GM19467 (cell line): ENCODE measurements at regions not wholly inside any gene's neighbourhood (a gene's known extent, or its start where the extent isn't known, plus 50 kb on each side); places are given as distances from the start of the nearest gene placed in this dataset.
"Not testable (repeated sequence)": the region's sequence is repeated elsewhere in the genome, so short reads cannot be mapped to it uniquely, and the experiment has no call there.

Experiments used
- ATAC-seq: cut with Tn5 transposase; IDR thresholded peaks from one replicate; pipeline ENCODE4 v1.9.1; 2021; ENCODE audit warnings: mild to moderate bottlenecking, moderate library complexity; ENCODE audit not compliant: unreplicated experiment

DNA sequence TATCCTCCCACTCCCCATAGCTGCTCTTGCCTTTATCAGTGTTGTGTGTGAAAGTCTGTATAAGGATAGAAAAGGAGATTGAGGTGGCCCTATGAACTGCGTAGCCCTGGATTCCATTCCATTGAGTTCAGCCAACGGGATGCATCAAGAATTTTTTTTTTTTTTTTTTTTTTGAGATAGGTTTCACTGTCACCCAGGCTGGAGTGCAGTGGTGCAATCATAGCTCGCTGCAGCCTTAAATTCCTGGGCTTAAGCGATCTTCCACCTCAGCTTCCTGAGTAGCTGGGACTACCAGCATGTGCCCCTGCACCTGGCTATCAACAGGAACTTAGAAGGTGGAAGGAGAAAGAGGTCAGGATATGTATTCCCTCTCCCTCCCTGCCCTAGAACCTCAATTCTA lies 187.2 kb upstream of the SPRY1 start:
- ATAC-seq: no peak

- ATAC-seq: no peak
These were observed 181.1 kb upstream of the SPRY1 start for GRCh38 chr4:123215536-123215935.

- ATAC-seq: no peak
These were observed 180.1 kb upstream of the SPRY1 start for GRCh38 chr4:123216543-123216942.

- ATAC-seq: no peak
These were observed 179.6 kb upstream of the SPRY1 start for GRCh38 chr4:123216946-123217345.

GRCh38 chr4:123217664-123218063 lies 178.9 kb upstream of the SPRY1 start:
- ATAC-seq: no peak

DNA sequence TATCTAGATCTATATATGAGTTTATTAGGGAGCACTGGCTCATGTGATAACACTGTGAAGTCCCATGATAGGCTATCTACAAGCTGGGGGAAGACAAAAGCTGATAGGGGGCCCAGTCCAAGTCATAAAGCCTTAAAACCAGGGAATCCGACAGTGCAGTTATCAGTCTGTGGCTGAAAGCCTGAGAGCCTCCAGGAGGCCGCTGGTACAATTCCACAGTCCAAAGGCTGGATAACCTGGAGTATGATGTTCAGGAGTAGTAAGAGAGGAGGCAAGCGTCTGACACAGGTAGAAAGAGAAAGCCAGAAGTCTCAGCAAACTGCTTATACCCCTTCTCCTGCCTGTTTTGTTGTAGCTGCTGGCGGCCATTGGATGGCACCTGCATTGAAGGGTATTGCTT lies 177.6 kb upstream of the SPRY1 start:
- ATAC-seq: no peak

DNA sequence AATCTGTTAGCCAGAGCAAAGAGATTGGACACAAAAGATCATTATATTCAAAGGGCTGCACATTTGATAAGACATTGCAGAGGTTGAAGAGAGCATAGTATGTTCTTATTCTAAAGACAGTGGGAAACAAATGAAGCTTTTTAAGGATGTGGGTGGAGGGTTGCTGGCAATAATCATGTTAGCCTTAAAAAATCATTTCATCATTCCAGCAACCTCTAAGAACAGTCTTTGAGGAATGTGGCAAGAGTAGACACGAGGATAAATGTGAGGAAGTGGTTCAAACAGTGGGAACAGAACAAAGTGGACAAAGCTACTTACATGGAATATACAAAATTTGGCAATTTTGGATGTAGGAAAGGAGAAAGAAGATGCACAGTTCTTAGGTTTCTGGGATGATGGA lies 167.3 kb upstream of the SPRY1 start:
- no peak for ATAC-seq

DNA sequence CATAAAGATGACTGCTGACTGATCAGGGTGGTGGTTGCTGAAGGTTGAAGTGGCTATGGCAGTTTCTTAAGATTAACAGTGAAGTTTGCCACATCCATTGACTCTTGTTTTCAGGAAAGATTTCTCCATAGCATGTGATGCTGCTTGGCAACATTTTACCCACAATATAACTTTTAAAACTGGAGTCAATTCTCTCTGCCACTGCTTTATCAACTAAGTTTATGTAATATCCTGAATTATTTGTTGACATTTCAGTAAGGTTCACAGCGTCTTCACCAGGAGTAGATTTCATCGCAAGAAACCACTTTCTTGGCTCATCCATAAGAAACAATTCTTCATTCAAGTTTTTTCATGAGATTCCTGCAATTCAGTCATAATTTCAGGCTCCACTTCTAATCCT lies 166.5 kb upstream of the SPRY1 start:
- ATAC-seq: no peak

GRCh38 chr4:123232439-123232838 lies 164.2 kb upstream of the SPRY1 start:
- no peak for ATAC-seq

DNA sequence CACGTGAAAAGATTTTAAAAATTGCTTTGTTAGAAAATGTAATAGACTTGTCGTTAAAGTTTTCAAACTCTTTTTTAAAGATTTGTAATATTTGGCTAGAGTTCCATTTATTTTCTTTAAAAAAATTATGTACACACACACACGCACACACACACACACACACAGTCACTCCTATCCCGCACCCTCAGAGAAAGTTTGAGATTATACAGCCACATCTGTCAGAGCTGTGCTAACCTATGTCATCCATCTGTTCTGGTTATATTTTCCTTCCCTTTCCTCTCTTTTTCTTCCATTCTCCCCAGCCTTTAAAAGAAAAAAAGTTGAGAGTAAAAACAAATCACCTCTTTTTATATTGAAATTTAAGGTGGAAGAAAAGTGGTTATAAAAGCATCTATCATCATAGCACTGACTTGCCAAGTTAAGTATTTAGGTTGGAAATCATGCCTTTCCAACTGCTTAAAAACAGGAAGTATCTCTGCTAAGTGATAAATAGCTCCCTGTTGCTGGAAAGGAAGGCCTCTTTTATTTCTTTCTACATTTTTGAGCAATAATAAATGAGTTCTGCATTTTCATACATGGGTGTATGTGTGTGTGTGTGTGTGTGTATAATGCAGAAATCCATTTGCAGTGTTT lies 163.3 kb upstream of the SPRY1 start:
- ATAC-seq: no peak

GRCh38 chr4:123234955-123235354 lies 161.6 kb upstream of the SPRY1 start:
- ATAC-seq: no peak

DNA sequence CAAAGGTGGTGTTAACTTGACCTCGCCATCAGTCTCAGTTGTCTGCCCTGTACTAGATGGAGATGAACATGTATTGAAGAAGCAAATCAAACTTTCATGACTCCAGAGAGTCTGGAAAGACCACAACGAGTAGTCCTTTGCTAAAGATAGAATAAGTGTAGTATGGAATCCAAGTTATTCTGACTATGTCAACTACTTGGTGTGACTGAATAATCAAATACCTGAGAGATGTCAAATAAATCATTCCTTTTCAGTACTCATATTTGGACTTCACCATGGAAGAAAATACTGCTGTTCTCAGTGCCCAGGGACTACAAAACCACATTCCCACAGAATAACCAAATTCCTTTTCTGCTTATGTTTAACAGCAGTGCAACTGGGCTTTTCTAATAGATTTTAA lies 161.2 kb upstream of the SPRY1 start:
- ATAC-seq: no peak

DNA sequence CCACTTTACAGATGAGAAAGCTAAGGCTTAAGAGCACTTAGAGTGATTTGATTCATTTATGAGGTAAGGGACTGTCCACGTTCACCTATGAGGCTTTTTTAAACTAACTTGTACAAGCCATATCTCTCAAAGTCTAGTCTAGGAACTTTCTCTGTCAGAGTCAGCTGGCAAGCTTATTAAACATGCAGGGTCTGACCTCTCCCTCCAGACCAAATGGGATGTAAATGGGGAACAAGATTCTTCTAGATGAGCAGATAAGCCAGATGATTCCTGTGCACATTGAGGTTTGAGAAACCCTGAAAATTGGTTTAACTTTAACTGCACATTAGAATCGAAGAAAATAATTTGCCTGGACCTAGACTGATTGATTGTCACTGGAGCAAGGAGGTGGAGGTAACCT lies 160.0 kb upstream of the SPRY1 start:
- no peak for ATAC-seq

DNA sequence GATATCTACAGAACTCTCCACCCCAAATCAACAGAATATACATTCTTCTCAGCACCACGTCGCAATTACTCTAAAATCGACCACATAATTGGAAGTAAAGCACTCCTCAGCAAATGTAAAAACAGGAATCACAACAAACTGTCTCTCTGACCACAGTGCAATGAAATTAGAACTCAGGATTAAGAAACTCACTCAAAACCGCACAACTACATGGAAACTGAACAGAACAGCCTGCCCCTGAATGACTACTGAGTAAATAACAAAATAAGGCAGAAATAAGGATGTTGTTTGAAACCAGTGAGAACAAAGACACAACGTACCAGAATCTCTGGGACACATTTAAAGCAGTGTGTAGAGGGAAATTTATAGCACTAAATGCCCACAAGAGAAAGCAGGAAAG lies 156.3 kb upstream of the SPRY1 start:
- not testable (repeated sequence) for ATAC-seq

DNA sequence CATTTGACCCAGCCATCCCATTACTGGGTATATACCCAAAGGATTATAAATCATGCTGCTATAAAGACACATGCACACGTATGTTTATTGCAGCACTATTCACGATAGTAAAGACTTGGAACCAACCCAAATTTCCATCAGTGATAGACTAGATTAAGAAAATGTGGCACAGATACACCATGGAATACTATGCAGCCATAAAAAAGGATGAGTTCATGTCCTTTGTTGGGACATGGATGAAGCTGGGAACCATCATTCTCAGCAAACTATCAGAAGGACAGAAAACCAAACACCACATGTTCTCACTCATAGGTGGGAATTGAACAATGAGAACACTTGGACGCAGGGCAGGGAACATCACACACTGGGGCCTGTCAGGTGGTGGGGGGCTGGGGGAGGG lies 153.4 kb upstream of the SPRY1 start:
- not testable (repeated sequence) for ATAC-seq

- ATAC-seq: peak; percentile 66
These were observed 152.5 kb upstream of the SPRY1 start for GRCh38 chr4:123244137-123244536.

DNA sequence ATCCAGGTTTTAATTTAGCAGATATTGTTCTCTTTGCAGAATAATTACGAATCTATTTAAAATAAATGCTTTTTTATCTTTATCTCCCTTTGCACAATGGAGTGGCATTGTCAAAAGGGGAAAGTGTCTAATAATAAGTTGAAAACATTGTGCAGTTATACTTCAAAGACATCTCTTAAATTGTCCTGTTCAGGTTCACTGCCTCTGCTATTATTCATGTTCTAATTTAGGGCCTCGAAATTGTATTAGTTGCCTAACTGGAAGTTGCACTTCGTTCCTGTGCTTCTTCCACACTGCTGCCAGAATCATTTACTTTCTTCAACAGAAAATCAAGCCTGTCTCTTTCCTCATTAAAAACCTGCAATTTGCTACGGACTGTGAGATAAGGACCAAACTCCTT lies 150.5 kb upstream of the SPRY1 start:
- ATAC-seq: no peak

DNA sequence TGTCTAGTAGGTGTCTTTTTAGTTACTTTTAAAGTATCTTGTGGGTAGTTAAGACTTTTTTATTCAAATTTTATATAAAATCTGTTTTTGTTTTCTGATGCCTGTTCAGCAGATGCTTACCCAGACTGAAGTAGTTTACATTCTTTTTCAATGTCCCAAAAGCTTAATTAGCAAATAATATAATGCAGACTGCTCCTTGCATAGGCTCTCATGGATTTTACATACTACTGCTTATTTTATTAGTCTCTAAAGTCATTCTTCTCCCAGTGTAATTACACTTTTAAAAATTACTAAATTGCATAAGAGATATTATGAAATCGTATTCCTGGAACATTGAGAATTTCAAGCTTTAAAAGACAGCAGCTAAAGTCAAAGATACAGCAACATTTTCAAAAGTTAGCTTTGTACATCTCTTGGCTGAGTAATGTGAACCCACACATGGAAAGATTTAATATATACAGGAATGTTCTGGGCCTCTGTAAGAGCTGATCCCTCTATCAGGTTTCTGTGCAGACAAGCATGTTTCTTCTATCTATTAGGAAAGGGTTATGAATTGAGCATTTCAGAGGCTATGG lies 148.4 kb upstream of the SPRY1 start:
- no peak for ATAC-seq

DNA sequence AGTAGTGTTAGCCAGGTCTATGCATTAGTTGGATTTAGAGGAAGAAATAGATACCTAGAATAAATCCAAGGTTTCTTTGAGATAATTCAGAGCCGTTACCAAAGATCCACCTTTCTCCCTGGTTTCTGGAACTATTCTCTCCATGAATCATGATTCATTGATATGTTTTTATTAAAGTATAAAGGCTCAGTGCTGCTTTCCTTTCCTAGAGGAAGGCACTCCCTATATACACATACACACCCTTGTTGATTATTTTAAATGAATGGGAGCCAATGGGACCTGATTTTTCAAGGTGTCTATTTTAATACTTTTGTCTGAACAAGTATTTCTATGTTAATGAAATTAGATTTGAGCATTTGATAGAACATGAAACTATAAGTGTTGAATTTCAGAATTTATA lies 146.8 kb upstream of the SPRY1 start:
- no peak for ATAC-seq

GRCh38 chr4:123250843-123251242 lies 145.8 kb upstream of the SPRY1 start:
- no peak for ATAC-seq

GRCh38 chr4:123255971-123256370 lies 140.6 kb upstream of the SPRY1 start:
- no peak for ATAC-seq

DNA sequence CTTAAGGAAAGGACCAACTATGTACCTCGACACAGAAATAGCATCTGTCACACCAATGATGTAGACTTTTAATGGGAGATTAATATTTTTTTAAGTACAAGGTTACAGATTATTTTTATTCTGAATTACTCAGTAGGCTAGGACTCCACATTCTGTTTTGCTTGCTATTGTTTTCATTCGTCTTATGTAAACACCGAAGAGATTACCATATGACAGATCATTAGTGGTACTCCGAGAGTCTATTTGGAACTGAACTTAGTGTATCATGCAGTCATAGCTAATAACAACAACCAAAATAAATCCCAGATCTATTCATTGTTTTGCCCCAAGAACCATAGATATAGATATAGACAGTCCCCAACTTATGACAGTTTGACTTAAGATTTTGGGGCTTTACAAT lies 139.7 kb upstream of the SPRY1 start:
- ATAC-seq: no peak

DNA sequence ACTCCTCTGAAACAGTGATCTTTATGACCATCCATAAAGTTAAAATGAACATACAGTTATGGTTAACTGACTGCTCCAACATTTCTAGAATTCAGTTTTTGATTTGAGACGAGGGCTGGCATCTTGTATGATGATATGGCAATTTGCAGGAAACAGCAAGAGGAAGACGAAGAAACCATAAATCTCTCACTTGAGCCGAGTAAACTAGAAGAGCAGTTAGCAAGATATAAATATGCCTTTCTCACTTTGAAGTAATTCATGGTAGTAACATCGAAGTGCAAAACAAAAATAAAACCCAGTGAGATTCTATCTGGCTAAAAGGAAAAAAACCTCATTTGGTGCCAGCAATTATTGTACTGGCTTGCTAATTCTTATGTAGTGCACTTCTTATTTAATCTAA lies 139.0 kb upstream of the SPRY1 start:
- ATAC-seq: no peak
